Iris pigment epithelial cell (primary cell): ENCODE measurements at regions not wholly inside any gene's neighbourhood (a gene's known extent, or its start where the extent isn't known, plus 50 kb on each side); places are given as distances from the start of the nearest gene placed in this dataset.

Experiments
- DNase-seq: peaks from one replicate; pipeline ENCODE4 v3.0.0-alpha.2; 2011; ENCODE audit warnings: low read depth

DNA sequence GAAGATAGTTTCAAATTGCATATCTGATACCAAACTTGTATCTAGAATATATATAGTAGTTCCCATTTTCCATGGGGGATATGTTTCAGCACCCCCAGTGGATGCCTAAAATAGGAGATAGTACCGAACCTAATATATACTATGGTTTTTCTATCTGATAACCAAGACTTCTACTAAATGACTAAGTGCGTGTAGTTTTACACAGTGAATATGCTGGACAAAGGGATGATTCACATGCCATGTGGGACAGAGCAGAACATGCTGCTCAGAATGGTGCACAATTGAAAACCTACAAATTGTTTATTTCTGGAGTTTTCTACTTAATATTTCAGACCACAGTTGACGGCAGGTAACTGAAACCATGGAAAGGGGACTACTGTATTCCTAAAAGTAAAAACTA is 73.4 kb upstream of the TP63 start:
- peak; percentile 1 for DNase-seq

- DNase-seq, result no peak
Observed at GRCh38 chr3:189561256-189561655, 69.9 kb upstream of the TP63 start.

DNA sequence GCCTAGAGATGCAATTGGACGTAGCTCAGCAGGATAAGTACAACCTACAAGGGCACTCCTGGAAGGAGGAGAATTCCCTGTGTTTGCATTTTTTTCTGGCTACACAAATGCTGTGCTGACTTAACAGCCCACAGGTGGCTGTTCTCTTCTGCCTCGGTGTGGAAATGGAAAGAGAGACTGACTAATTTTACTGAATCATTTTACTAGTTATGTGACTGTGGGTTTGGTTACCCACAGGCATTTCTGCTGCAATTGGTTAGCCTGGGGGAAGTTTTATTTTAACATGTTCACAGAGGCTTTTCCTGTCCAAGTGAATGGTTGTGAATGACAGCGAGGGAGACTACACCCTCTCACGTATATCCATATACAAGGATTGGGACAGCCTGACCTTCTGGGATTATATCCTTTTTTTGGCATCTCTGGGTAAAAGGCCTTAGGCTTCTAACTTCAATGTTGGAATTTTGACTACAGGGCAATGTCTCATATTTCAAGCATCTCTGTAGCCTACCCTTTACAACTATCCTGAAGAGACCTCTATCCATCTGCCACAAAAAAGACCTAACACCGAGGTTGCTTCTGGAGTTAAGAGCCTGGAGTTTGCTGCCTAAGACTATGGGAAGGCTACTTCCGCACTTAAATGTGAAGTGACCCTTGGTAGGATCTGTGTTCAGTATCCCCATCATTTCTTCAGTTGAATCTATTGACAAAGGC is 67.2 kb upstream of the TP63 start:
- DNase-seq, result peak; percentile 65

DNA sequence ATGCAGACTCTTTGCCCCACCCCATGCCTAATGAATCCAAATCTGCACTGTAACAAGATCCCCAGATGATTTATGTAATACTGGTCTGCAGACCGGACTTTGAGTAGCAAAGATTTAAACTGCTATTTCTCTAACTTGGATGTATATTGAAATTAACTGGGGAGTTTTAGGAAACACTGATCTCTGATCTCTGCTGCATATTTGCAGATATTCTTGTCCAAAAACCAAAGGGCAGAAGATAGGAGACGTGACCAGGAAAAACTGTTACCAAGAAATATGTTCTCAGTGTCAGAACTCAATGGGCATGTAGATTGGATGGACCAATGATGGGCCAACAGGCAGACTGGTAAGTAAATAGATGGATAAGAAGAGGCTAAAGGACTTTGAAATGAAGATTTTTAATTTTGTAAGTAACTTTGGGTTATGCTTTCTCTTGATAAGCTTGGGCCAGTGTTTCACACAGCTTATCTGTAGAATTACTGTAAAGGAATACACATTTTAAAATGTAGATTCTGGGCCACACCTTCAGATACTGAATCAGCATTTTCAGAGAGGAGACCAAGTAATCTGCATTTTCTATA is 64.5 kb upstream of the TP63 start:
- DNase-seq, result no peak

DNA sequence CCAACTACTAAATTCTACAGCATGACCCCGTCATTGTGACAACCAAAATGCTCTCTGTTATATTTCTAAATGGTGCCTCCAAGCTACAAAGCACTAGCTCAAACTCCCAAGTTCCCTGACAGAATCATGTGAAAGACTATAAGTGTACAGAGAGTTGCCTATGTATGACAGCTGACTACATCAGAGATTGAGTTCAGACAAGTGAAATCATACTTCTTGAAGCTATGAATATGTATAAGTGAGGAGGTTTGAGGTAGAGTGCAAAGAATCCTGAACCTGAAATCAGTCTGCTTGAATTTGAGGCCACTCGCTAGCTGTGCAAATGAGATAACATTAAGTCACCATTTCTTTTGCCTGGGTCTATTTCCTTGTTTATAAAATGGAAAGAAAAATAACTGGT is 63.9 kb upstream of the TP63 start:
- DNase-seq, result no peak

GRCh38 chr3:189567766-189568420 is 63.3 kb upstream of the TP63 start:
- no peak for DNase-seq

DNA sequence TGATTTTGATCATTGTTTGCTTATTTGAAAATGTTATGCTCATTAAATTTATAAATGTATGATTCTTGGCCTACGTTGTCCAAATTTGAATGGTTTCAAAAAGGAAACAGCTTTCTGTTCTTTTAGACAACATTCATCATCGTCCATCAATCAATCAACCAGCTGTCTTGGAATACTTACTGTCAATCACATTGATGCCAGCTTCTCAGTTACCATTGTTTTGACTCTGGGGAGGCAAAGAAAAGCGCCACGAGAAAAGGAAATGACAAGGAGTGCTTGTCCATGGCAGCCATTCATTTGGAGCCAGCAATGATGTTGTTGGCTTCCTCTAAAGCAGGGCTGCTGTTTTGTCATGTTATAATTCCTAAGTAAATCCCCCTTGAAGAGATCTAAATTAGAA is 62.2 kb upstream of the TP63 start:
- no peak for DNase-seq

- DNase-seq, result no peak
Observed at GRCh38 chr3:189569473-189569872, 61.7 kb upstream of the TP63 start.

GRCh38 chr3:189570916-189571315 is 60.3 kb upstream of the TP63 start:
- no peak for DNase-seq

GRCh38 chr3:189572249-189572648 is 58.9 kb upstream of the TP63 start:
- no peak for DNase-seq

- no peak for DNase-seq
Observed at GRCh38 chr3:189573004-189573403, 58.2 kb upstream of the TP63 start.

DNA sequence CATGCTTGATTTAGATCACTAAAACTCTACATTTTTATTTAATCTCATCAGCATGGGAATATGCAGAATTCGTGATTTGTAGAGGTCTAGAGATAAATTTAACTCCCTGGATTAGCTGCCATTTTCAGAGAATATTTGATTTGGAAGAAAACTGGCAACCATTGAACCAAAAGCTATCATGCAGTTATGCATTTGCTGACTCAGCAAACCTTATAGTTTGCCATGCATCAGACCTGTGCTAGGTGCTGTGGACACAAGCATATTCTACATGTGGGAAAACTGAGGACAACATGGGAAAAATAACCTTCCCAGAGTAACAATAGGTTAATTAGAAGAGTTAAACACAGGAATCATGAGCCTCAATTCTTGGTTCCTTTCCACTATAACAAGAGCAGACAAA is 54.7 kb upstream of the TP63 start:
- DNase-seq, result no peak

- DNase-seq, result no peak
Observed at GRCh38 chr3:189577050-189577951, 53.9 kb upstream of the TP63 start.

DNA sequence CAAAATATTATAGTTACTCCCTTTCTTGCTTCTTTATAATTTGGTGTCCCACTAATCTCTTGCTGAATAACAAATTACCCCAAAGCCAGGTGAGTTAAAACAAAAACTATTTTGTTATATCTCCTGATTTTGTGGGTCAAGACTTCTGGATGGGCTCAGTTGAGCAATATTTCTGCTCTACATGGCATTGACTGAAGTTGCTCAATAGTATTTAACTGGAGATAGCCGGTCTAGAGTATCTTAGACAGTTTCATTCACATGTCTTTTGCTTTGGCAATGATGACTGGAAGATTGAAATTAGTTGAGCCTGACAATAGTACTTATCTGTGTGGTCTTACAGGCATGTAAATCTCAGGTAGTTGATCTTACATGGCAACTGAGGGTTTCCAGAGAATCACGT is 51.0 kb upstream of the TP63 start:
- no peak for DNase-seq
